Cardiac muscle cell (in vitro differentiated cells and primary cell): ENCODE measurements at regions not wholly inside any gene's neighbourhood (a gene's known extent, or its start where the extent isn't known, plus 50 kb on each side); places are given as distances from the start of the nearest gene placed in this dataset.
"Not testable (repeated sequence)": the region's sequence is repeated elsewhere in the genome, so short reads cannot be mapped to it uniquely, and the experiment has no call there.

ENCODE experiments used
- DNase-seq, 2 donors: peaks; one replicate each; pipeline versions ENCODE4 v3.0.0 to v3.0.0-alpha.2; 2010 to 2017; ENCODE audit warnings: low read depth in 1 of 2, low spot score in 1 of 2
- H3K27ac ChIP-seq: fragments of 200-600 bp; sonication (generic); 2 replicates; pipeline ENCODE4 v1.5.1; 2016
- H3K27me3 ChIP-seq: fragments of 200-600 bp; sonication (generic); 2 replicates; pipeline ENCODE4 v1.6.0; 2016; ENCODE audit warnings: control low read depth
- H3K36me3 ChIP-seq: fragments of 200-600 bp; sonication (generic); 2 replicates; pipeline ENCODE4 v1.5.1; 2016; ENCODE audit warnings: control low read depth
- H3K4me1 ChIP-seq: fragments of 200-600 bp; sonication (generic); 2 replicates; pipeline ENCODE4 v1.8.1; 2017; ENCODE audit warnings: low read depth, mild to moderate bottlenecking, mixed run types
- H3K4me3 ChIP-seq: fragments of 200-600 bp; sonication (generic); 2 replicates; pipeline ENCODE4 v1.5.1; 2016; ENCODE audit warnings: mild to moderate bottlenecking
- H3K9me3 ChIP-seq: fragments of 200-600 bp; sonication (generic); 2 replicates; pipeline ENCODE4 v1.5.1; 2017; ENCODE audit warnings: low read depth, mild to moderate bottlenecking, control low read depth
- TF ChIP-seq, protein P1 (sequence below): IDR thresholded peaks from 2 replicates; pipeline ENCODE4 v1.5.1; 2012; ENCODE audit warnings: low read depth, mild to moderate bottlenecking, low read length

DNA sequence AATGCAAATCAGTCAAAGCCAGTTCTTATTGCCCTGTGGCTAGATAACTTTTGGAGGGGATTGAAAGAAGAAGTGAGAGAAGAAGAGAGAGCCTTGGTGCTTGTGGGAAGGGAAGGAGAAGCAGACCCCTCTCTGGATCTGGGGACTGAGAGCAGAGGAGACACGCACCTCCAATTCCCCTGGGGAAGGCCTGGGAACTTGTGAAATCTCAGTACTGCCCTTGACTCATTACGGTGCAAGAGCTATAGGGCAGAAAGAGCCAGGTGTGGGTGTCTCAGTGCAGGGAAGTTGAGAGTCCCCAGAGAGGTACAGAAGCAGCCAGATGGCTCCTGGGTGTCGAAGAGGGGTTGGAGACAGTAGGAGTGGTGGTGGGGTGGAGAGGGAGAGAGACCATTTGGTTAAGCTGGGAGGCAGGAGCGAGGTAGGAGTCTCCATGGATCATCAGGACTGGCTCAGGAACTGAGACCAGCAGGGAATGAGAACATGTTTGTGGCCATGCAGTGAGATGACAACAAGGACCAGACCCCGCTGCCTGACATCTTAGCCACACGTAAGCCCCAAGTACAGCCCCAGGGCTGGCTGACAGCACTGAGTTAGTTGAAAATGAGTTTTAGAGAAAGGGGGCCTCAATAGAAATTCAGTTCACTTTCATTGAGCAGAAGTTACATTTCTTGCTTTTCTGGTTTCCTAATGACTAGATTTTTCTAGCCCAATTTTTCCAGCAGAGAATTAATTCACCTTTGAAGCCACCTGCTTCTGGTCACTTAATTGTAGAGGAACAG, 238.2 kb downstream of the BUB3 start:
- Histone ChIP-seq H3K27me3 (no peaks in the 10 kb centered on the region), H3K4me3 (no peak overlapping the region), H3K27ac (no peak overlapping the region), H3K4me1 (no peaks in the 10 kb centered on the region), H3K36me3 (no peaks in the 10 kb centered on the region), H3K9me3 (no peaks in the 10 kb centered on the region)
- TF ChIP-seq, protein P1, sequence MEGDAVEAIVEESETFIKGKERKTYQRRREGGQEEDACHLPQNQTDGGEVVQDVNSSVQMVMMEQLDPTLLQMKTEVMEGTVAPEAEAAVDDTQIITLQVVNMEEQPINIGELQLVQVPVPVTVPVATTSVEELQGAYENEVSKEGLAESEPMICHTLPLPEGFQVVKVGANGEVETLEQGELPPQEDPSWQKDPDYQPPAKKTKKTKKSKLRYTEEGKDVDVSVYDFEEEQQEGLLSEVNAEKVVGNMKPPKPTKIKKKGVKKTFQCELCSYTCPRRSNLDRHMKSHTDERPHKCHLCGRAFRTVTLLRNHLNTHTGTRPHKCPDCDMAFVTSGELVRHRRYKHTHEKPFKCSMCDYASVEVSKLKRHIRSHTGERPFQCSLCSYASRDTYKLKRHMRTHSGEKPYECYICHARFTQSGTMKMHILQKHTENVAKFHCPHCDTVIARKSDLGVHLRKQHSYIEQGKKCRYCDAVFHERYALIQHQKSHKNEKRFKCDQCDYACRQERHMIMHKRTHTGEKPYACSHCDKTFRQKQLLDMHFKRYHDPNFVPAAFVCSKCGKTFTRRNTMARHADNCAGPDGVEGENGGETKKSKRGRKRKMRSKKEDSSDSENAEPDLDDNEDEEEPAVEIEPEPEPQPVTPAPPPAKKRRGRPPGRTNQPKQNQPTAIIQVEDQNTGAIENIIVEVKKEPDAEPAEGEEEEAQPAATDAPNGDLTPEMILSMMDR, result no peak
- DNase-seq, result no peak

DNA sequence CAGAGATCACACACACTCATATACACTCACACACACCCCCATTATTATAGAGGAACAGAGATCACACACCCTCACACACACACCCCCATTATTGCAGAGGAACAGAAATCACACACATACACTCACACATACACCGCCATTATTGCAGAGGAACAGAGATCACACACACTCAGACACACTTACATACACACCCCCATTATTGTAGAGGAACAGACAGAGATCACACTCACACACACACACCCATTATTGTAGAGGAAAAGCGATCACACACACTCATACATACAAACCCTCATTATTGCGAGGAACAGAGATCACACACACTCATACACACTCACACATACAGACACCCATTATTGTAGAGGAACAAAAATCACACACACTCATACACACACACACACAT, 239.0 kb downstream of the BUB3 start:
- TF ChIP-seq, protein P1, result no peak
- Histone ChIP-seq H3K9me3 (no peaks in the 10 kb centered on the region), H3K27ac (no peak overlapping the region), H3K27me3 (no peaks in the 10 kb centered on the region), H3K4me3 (no peak overlapping the region), H3K4me1 (no peaks in the 10 kb centered on the region), H3K36me3 (no peaks in the 10 kb centered on the region)
- DNase-seq, result no peak

DNA sequence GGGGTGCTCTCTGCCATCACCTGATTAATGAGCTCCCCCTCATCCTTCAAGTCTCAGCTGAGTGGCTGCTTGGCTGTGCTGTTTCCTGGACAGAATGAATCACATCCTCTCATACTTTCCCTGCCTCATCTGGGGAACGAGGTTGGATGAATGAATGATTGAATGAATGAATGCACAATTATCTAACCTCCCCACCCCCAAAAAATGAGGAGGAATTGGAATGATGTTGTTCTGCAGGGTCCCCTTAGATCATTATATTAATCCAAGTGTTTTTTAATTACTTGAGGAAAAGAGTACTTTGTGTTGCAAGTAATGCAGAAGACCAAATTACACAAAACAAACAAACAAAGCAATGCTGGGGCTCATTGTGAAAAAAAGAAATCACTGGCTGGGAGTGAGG, 240.2 kb downstream of the BUB3 start:
- Histone ChIP-seq H3K4me3 (no peak overlapping the region), H3K9me3 (no peaks in the 10 kb centered on the region), H3K27ac (no peak overlapping the region), H3K36me3 (no peaks in the 10 kb centered on the region), H3K27me3 (no peaks in the 10 kb centered on the region), H3K4me1 (no peaks in the 10 kb centered on the region)
- no peak for DNase-seq
- TF ChIP-seq, protein P1, result no peak

DNA sequence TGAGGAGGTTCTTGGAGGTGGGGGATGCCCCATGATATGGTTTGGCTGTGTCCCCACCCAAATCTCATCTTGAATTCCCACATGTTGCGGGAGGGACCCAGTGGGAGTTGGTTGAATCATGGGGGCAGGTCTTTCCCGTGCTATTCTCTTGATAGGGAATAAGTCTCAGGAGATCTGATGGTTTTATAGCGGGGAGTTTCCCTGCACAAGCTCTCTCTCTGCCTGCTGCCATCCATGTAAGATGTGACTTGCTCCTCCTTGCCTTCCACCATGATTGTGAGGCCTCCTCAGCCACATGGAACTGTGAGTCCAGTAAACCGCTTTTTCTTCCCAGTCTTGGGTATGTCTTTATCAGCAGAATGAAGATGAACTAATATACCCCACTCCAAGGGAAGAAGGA, 241.0 kb downstream of the BUB3 start:
- H3K27me3 ChIP-seq, H3K4me1 ChIP-seq, H3K9me3 ChIP-seq, H3K36me3 ChIP-seq, H3K27ac ChIP-seq, H3K4me3 ChIP-seq, DNase-seq: not testable (repeated sequence)

DNA sequence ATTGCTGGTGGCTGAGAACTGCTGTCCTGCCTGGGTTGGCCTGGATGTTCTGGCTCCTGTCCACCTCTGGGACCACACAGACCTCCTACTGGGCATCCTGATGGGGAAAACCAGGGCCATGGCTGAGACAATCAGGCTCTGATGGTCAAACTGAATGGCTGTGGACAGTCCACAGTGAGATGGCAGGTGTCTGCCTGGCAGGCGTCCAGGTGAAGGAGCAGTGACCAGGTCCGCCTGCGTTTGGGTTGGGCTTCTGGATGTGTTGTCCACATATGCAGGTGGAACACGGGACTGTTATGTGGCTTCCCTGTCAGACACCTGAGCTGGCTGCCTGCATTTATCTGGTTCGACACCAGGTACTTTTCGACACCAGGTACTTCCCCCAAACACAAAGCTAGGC, 241.7 kb downstream of the BUB3 start:
- Histone ChIP-seq H3K9me3 (no peaks in the 10 kb centered on the region), H3K4me3 (no peak overlapping the region), H3K27me3 (no peaks in the 10 kb centered on the region), H3K36me3 (no peaks in the 10 kb centered on the region), H3K27ac (no peak overlapping the region), H3K4me1 (no peaks in the 10 kb centered on the region)
- DNase-seq, result no peak
- TF ChIP-seq, protein P1, result no peak

DNA sequence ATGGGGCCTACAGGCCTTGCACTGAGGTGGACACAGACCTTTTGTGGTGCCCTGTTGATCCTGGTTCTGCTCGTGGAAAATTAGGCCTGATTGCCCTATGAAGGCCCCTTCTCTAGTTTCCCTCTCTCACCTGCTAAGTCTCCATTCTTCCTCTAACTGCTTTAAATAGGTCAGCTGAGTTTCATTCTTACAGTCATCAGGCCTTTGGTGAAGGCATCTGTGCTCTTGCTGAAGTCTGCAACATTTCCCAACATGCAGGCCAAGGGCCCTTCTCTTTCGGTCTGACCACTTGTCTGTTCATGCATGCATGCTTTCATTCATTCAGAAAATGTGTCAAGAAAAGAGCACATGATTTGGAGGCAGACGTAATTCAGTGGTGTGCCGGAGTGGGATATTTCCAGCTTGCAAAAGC, 244.0 kb downstream of the BUB3 start:
- Histone ChIP-seq H3K36me3 (no peaks in the 10 kb centered on the region), H3K27me3 (no peaks in the 10 kb centered on the region), H3K4me1 (no peaks in the 10 kb centered on the region), H3K9me3 (no peaks in the 10 kb centered on the region), H3K27ac (no peak overlapping the region), H3K4me3 (no peak overlapping the region)
- TF ChIP-seq, protein P1, result no peak
- no peak for DNase-seq
